ENCODE measurements at regions not wholly inside any gene's neighbourhood (a gene's known extent, or its start where the extent isn't known, plus 50 kb on each side); places are given as distances from the start of the nearest gene placed in this dataset.

DNA sequence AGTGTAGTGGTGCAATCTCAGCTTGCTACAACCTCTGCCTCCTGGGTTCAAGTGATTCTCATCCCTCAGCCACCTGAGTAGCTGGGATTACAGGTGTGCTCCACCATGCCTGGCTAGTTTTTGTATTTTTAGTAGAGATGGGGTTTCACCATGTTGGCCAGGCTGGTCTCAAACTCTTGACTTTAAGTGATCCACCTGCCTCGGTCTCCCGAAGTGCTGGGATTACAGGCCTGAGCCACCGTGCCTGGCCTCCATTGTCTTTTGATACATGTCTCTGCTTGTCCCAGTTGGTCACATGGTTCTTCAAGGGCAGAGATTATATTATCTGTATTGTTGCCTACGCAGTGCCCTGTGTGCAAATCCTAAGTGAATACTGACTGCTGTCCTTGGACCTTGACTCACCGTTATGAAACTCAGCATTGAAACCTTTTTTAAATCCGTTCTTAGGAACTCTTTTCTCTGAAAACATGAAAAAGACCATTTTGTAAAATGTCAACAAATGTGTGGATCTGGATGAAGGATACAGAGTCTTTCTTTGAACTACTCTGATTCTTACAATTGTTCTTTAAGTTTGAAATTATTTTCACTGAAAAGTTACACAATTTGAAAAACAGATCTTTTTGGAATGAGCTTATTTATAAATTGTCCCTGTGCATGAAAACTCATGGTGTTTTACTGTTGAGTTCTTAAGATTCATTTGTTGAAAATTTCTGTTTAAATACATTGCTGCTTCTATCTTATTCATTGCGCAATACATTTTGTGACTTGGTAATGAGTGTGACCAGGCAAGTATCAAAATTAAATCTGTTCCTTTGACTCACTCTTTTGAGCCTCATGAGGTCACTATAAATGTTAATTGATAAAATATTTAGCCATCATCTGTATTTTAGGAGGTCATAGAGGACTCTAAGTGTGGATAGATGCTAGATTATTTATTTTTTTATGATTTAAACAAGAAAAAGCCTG lies 293.5 kb downstream of the UTRN start:
- Histone ChIP-seq H3K4me3 (ENCODE audit: low read length) (no peak overlapping the region), H3K9me3 (ENCODE audit: low read length) (no peaks in the 10 kb centered on the region), H2AFZ (ENCODE audit: low read depth, low read length) (no peak overlapping the region), H3K4me1 (ENCODE audit: insufficient read depth, low read length) (peaks cover 18% of the 10 kb centered on the region), H3K36me3 (ENCODE audit: insufficient read depth, low read length) (peaks cover 9% of the 10 kb centered on the region), H3K27me3 (ENCODE audit: insufficient read depth, low read length) (no peaks in the 10 kb centered on the region)

DNA sequence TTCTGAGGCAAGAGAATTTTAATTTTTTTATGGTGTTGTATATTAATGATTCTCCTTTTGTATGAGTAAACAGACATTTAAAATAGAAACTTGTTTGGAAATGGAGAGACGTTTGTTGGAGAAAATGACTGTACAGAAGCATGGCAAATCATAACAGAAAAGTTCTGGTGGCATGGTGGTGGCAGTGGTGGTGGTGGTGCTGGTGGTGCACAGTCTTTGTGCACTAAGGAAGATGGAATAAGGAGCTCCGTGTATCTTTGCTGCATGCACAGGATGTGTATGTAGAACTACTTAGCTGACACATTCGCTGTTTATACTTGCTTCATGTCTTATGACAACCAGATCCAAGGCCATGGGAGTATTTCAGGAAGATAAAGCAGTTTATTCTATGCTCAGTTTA lies 294.9 kb downstream of the UTRN start:
- no peaks in the 10 kb centered on the region for H3K9me3 ChIP-seq (ENCODE audit: low read length)
- H3K4me3 ChIP-seq (ENCODE audit: low read length) = no peak overlapping the region
- H3K36me3 ChIP-seq (ENCODE audit: insufficient read depth, low read length) = peaks cover 9% of the 10 kb centered on the region
- no peak overlapping the region for H2AFZ ChIP-seq (ENCODE audit: low read depth, low read length)
- peaks cover 18% of the 10 kb centered on the region for H3K4me1 ChIP-seq (ENCODE audit: insufficient read depth, low read length)
- no peaks in the 10 kb centered on the region for H3K27me3 ChIP-seq (ENCODE audit: insufficient read depth, low read length)

DNA sequence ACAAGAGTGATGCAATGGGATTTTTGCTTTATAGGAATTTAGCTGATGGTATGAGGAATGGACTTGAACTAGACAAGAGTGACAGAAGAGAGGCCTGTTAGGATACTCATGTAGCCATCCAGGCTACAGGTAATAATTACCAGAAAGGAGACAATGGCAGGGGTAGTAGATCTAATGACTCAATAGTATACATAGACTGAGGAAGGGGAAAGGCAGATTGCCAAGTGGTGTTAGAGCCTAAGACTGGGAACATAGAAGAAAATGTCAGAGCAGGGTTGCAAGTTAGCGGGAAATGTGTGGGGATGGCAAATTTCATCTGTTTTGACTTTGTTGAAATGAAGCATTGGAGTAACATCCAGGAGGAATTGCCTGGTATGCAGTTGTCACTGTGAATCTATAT lies 295.6 kb downstream of the UTRN start:
- peaks cover 20% of the 10 kb centered on the region for H3K4me1 ChIP-seq (ENCODE audit: insufficient read depth, low read length)
- H3K4me3 ChIP-seq (ENCODE audit: low read length) = no peak overlapping the region
- no peak overlapping the region for H2AFZ ChIP-seq (ENCODE audit: low read depth, low read length)
- no peaks in the 10 kb centered on the region for H3K9me3 ChIP-seq (ENCODE audit: low read length)
- no peaks in the 10 kb centered on the region for H3K27me3 ChIP-seq (ENCODE audit: insufficient read depth, low read length)
- H3K36me3 ChIP-seq (ENCODE audit: insufficient read depth, low read length) = peaks cover 9% of the 10 kb centered on the region

DNA sequence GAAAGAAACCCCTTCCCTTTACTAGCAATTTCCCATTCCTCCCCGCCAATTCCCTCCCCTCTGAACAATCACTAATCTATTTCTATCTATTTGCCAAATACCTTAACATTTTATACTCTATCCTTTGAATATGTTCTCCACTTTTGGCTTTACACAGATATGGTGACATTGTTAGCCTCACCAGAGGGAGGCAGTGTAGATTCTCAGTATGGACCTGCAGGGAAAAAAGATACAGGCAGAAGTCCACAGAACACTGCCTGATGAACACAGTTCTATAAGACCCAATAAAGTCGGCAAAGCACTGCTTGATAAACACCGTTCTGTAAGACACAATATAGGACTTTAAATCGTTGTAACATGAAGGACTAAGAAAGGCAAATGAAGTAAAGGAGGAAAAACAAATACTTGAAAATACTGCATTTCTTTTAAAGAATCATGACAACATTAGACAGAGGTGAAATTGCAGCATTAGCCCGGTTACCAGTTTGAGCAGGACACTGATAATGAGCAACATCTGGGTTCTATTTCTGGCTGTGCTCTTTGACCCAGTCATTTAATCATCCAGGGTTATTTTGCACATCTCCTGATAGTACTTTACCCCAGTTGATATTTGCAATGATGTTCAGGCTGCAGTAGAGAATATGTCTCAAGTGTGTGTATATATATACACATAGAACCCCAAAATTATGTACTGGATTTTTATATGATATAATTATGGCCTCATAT lies 296.8 kb downstream of the UTRN start:
- peaks cover 8% of the 10 kb centered on the region for H3K36me3 ChIP-seq (ENCODE audit: insufficient read depth, low read length)
- no peaks in the 10 kb centered on the region for H3K27me3 ChIP-seq (ENCODE audit: insufficient read depth, low read length)
- peaks cover 25% of the 10 kb centered on the region for H3K4me1 ChIP-seq (ENCODE audit: insufficient read depth, low read length)
- no peak overlapping the region for H2AFZ ChIP-seq (ENCODE audit: low read depth, low read length)
- no peaks in the 10 kb centered on the region for H3K9me3 ChIP-seq (ENCODE audit: low read length)
- no peak overlapping the region for H3K4me3 ChIP-seq (ENCODE audit: low read length)

DNA sequence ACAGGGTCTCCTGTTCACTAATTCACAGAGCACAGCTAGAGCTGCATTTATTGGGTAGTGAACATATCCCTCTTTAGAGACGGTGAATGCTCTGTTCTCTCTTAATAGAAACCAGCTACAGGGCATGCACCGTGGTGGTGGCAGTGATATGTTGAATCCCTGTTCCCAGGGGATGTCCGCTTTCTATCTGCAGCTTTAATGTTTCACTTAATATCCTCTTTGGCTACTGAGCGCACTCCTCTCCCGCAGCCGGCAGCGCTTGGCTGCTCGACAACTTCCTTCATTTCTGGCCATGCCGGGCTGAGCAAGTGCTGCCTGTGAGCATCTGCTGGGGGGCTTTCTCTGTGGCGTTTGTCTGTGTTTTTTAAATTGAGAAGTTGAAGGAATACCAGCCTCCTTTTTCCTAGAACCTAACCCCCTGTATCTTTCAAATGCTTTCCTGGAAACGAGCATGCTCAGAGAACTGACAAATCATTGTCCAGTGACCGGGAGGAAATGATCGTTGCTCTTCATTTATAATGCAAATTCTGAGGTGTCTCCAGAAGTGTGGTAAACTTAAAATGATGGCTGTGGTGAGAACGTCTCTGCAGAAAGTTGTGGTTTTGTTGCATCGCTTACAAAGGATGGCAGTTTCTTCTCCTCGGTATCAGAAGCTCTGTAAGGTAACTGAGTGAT lies 297.9 kb downstream of the UTRN start:
- no peaks in the 10 kb centered on the region for H3K9me3 ChIP-seq (ENCODE audit: low read length)
- H2AFZ ChIP-seq (ENCODE audit: low read depth, low read length) = peak overlapping the region; percentile 55
- peak overlapping the region; percentile 43 for H3K4me3 ChIP-seq (ENCODE audit: low read length)
- H3K36me3 ChIP-seq (ENCODE audit: insufficient read depth, low read length) = peaks cover 4% of the 10 kb centered on the region
- H3K27me3 ChIP-seq (ENCODE audit: insufficient read depth, low read length) = no peaks in the 10 kb centered on the region
- peaks cover 25% of the 10 kb centered on the region for H3K4me1 ChIP-seq (ENCODE audit: insufficient read depth, low read length)

DNA sequence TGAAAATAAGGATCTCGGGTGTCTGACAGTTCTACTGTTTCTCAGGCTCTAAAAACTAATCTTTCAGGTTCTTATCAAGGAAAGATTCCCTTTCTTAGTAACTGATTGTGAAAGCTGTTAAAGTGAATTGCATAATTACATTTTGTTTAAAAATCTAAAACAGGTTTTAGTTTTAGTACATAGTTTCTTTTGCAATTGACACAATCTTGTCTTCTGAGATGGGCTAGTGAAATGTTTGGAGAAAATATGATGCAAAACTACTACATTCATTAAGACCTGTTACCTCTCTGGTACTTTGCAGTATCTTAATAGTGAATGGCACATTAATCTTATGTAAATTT lies 298.4 kb downstream of the UTRN start:
- H3K4me3 ChIP-seq (ENCODE audit: low read length) = peak overlapping the region; percentile 43
- H3K4me1 ChIP-seq (ENCODE audit: insufficient read depth, low read length) = peaks cover 25% of the 10 kb centered on the region
- H3K36me3 ChIP-seq (ENCODE audit: insufficient read depth, low read length) = no peaks in the 10 kb centered on the region

DNA sequence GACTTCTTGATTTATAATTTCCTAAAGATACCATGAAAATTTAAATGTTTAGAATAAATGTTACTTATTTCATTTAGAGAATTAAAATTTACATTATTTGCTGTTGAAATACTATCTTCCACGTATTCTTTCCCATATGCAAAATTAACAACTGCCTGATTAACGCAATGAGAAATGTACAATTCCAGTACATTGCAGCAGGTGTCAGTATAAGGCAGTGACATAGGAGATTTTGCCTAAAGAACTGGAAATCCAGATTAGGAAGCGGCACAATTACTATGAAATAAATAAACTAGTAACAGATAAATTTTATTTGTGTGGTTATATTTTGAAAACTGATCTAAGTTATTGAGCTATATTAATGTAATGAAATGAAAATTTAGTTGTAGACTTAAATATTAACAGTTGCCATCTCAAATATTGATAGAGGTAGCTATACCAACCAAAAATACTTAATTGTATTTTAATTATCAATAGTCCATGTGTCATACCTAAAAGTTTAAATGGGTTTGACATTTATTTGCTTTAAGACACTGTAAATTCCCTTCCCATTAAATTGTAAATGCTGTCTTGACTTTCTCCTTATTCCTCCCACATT lies 300.2 kb downstream of the UTRN start:
- H3K4me1 ChIP-seq (ENCODE audit: insufficient read depth, low read length) = peaks cover 25% of the 10 kb centered on the region
- no peaks in the 10 kb centered on the region for H3K27me3 ChIP-seq (ENCODE audit: insufficient read depth, low read length)
- H3K36me3 ChIP-seq (ENCODE audit: insufficient read depth, low read length) = no peaks in the 10 kb centered on the region
- H2AFZ ChIP-seq (ENCODE audit: low read depth, low read length) = no peak overlapping the region
- peak overlapping the region; percentile 9 for H3K4me3 ChIP-seq (ENCODE audit: low read length)
- H3K9me3 ChIP-seq (ENCODE audit: low read length) = no peaks in the 10 kb centered on the region

More for the DNA sequence above, 298.4 kb downstream of the UTRN start:
- Histone ChIP-seq H2AFZ (ENCODE audit: low read depth, low read length) (peak overlapping the region; percentile 55), H3K9me3 (ENCODE audit: low read length) (no peaks in the 10 kb centered on the region), H3K27me3 (ENCODE audit: insufficient read depth, low read length) (no peaks in the 10 kb centered on the region)

DNA sequence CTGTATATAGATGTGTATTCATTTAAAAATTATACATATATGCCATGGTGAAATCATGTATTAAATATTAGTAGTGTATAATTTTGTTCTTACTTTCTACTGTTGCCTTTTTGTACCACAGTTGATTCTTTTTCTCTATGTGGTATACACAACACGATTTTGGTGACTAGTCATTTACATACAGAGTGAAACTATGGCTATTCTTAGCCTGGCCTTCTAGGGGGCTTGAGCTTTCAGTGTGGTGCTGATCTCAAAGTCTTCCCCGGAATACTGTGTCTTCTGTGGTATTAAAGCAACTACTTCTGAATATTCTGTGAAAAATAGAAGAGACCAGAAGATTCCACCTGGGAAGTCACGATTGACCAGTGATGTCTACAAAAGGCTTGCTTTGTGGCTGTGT lies 301.9 kb downstream of the UTRN start:
- H3K27me3 ChIP-seq (ENCODE audit: insufficient read depth, low read length) = no peaks in the 10 kb centered on the region
- no peaks in the 10 kb centered on the region for H3K9me3 ChIP-seq (ENCODE audit: low read length)
- H3K4me1 ChIP-seq (ENCODE audit: insufficient read depth, low read length) = peaks cover 23% of the 10 kb centered on the region
- no peak overlapping the region for H2AFZ ChIP-seq (ENCODE audit: low read depth, low read length)
- H3K36me3 ChIP-seq (ENCODE audit: insufficient read depth, low read length) = no peaks in the 10 kb centered on the region
- no peak overlapping the region for H3K4me3 ChIP-seq (ENCODE audit: low read length)

DNA sequence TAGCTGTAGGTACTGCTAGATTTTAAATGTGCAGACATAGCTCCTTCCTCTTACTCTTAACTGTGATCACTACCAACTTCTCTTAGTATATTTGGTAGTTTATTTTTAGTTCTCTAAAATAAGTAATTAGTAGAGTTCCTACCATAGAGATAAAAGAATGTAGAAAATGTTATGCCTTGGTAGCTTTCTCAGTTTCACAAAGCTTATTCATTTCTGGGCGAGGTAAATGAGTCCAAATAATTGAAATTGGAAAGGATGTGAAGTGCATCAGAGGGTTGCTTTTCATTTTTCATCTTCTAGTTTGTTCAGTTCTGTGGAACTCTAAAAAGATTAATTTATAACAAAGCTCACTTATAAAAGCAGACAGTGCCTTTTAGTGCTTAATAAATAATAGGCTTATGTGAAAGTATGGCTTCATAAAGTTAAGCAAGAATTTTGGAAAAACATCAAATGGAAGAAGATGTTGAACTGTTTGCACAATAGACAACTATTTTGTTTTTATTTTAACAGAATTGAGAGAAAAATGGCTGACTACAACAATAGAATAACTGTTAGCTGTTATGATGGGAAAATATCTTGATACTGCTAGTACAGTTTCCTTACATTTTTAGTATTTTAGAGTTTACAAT lies 303.7 kb downstream of the UTRN start:
- Histone ChIP-seq H3K36me3 (ENCODE audit: insufficient read depth, low read length) (no peaks in the 10 kb centered on the region), H3K27me3 (ENCODE audit: insufficient read depth, low read length) (no peaks in the 10 kb centered on the region), H3K4me1 (ENCODE audit: insufficient read depth, low read length) (peaks cover 7% of the 10 kb centered on the region), H3K9me3 (ENCODE audit: low read length) (peaks cover 3% of the 10 kb centered on the region), H2AFZ (ENCODE audit: low read depth, low read length) (no peak overlapping the region), H3K4me3 (ENCODE audit: low read length) (no peak overlapping the region)

DNA sequence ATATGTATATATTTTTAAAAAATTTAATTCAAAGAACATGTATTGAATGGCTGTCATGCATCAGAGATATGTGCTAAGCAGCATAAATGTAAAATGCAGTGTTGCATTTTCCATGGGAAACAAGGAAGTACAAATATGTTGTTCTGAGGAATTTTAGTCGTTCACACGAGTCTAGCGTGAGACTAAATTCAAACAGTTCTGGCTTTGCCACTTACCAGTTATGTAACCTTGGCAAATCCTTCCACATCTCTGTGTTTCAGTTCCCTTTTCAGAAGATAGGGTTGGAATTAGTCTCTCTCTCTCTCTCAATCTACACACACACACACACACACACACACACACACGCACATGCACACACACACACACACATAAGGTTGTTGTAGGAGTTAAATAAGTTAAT lies 305.4 kb downstream of the UTRN start:
- Histone ChIP-seq H2AFZ (ENCODE audit: low read depth, low read length) (no peak overlapping the region), H3K9me3 (ENCODE audit: low read length) (peaks cover 3% of the 10 kb centered on the region), H3K4me1 (ENCODE audit: insufficient read depth, low read length) (peaks cover 7% of the 10 kb centered on the region), H3K36me3 (ENCODE audit: insufficient read depth, low read length) (no peaks in the 10 kb centered on the region), H3K4me3 (ENCODE audit: low read length) (no peak overlapping the region), H3K27me3 (ENCODE audit: insufficient read depth, low read length) (no peaks in the 10 kb centered on the region)

DNA sequence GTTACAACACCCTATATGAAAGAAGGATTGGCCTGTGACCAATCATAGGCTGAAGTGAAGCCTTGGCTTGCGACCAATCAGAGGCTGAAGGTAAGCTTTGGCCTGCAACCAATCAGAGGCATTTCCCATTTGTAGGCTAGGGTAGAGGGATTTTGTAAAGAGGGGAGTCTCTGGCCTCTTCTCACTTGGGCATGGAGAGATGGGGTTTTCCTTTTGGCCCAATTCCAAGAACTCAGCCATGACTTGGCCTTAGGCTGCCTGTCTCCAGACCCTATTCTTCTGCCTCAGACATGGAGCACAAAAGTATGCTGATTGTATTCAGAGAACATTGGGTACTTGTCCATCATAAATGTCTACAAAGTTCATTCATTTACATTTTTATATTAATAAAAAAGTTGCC lies 308.3 kb downstream of the UTRN start:
- H2AFZ ChIP-seq (ENCODE audit: low read depth, low read length) = no peak overlapping the region
- H3K4me3 ChIP-seq (ENCODE audit: low read length) = no peak overlapping the region
- no peaks in the 10 kb centered on the region for H3K4me1 ChIP-seq (ENCODE audit: insufficient read depth, low read length)
- H3K27me3 ChIP-seq (ENCODE audit: insufficient read depth, low read length) = no peaks in the 10 kb centered on the region
- peaks cover 3% of the 10 kb centered on the region for H3K9me3 ChIP-seq (ENCODE audit: low read length)
- no peaks in the 10 kb centered on the region for H3K36me3 ChIP-seq (ENCODE audit: insufficient read depth, low read length)

DNA sequence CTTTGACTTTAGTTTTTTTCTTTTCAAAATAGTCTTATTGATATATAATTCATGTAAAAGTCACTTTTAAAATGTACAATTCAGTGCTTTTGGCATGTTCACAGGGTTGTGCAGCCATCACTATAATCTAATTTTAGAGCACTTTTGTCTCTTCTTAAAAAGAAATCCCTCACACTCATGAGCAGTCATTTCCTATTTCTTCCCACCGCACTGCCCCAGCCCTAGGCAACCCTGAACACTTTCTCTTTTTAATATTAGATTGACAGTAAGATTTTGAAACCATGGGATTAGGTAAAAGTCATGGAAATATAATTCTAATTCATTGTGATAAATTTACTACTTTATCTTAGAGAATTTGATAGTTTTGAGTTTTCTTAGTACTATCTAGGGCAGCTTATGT lies 309.4 kb downstream of the UTRN start:
- Histone ChIP-seq H3K4me3 (ENCODE audit: low read length) (no peak overlapping the region), H2AFZ (ENCODE audit: low read depth, low read length) (no peak overlapping the region), H3K36me3 (ENCODE audit: insufficient read depth, low read length) (no peaks in the 10 kb centered on the region), H3K9me3 (ENCODE audit: low read length) (peaks cover 3% of the 10 kb centered on the region), H3K4me1 (ENCODE audit: insufficient read depth, low read length) (no peaks in the 10 kb centered on the region), H3K27me3 (ENCODE audit: insufficient read depth, low read length) (no peaks in the 10 kb centered on the region)

All from neuron (in vitro differentiated cells).